Tongue (tissue), 1 donor: ENCODE measurements at regions not wholly inside any gene's neighbourhood (a gene's known extent, or its start where the extent isn't known, plus 50 kb on each side); places are given as distances from the start of the nearest gene placed in this dataset.
"Not testable (repeated sequence)": the region's sequence is repeated elsewhere in the genome, so short reads cannot be mapped to it uniquely, and the experiment has no call there.

Source experiments
- DNase-seq: peaks from one replicate; pipeline ENCODE4 v3.0.0-alpha.2; 2015

DNA sequence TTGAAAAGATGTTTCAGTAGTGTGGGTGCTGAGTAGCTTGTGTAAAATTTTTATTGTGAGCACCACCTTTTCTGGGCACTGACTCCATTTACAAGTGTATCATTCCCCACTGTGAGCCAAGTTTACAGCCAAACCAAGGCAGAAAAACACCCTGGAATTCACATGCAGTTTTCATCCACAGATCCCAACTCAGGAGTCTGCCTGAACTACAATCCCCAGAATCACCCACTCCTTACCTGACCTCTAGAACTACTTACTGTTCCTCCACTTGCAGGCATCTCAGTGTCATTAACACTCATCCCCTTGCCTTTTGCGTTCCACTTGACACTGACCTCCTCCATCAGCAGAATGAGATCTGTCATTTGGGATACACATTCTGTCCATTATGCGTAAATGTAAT, 2042.6 kb upstream of the CDH6 start:
- DNase-seq, result no peak

DNA sequence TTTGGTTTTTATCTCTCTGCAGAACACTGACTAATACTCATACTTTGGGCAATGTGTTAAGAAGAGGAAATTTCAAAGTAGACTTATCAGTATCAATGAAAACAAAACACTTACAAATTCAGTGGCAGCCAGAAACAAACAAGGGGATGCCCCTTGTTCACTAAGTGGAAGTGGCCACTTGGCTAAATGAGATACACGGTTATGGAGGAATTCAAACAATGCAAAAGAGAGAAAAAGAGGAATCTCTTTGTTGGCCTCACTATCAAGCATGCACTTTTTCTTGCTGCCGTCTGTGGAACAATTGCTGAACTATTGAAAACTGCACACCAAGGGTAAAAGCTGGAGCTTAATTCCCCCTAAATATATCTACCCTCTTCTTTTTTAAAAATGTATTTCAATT, 2044.9 kb upstream of the CDH6 start:
- DNase-seq, result no peak

DNA sequence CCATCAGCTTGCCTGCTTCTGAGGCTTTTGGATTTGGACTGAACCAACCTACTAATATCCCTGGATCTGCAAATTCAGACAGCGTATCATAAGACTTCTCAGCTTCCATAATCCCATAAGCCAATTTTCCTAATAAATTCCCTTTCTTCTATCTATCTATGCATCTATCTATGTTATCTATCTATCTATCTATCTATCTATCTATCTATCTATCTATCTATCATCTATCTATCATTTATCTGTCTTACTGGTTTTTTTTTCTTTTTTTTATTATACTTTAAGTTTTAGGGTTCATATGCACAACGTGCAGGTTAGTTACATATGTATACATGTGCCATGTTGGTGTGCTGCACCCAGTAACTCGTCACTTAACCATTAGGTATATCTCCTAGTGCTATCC, 2045.4 kb upstream of the CDH6 start:
- no peak for DNase-seq

DNA sequence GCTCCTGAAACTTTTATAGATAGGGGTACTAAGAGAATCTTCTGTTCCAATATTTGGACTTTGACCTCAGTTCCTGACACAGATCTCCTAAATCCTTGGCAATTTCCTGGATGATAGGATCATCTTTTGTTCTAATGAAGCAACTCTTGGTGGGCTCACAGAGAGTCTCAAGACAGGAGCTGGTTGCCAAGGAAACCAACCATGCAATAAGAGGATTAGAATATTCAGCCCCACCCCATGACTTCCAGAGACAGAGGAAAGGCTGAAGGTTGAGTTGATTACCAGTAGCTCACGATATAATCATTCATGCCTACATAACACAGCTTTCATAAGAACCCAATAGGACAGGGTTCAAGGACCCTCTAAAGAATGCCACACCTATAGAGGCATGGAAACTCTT, 2050.2 kb upstream of the CDH6 start:
- DNase-seq, result no peak

DNA sequence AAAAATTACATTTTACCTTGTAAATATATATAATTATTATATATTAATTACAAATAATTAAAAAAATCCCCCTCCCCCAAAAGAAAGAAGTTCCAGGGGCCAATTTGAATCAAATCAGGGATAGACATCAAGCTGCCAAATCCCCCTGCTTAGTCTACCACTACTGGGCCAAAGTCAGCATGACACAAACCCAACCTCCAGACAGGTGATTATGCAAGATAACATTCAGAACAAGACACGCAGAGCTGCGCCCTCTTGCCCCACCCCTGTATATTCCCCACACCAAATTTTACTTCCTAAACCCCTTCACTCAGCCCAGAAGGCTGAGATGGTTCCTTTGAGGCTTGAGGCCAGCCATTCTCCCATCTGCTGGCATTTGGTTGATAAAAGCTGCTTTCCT, 2059.1 kb upstream of the CDH6 start:
- DNase-seq, result no peak

DNA sequence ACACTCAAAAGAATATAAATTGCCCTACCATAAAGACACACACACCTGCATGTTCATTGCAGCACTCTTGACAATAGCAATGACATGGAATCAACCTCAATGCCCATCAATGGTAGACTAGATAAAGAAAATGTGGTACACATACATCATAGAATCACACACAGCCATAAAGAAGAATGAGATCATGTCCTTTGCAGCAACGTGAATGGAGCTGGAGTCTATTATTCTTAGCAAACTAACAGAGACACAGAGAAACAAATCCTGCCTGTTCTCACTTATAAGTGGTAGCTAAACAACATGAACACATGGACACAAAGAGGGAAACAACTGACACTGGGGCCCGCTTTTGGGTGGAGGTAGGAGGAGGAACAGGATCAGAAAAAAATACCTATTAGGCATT, 2062.2 kb upstream of the CDH6 start:
- DNase-seq, result no peak

DNA sequence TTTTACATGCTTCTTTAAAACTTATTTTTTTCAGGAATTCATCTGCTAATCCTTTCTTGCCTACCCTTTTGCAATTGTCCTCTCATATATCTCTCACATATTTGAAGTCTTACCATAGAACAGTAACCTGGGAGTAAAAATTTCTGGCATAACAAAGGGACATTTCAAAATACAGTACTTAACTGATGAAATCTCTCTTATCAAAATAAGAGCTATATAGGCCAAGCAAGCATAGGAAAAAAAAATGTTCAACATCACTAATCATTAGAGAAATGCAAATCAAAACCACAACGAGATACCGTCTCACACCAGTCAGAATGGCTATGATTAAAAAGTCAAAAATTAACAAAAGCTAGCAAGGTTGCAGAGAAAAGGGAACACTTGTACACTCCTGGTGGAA, 2062.7 kb upstream of the CDH6 start:
- no peak for DNase-seq

DNA sequence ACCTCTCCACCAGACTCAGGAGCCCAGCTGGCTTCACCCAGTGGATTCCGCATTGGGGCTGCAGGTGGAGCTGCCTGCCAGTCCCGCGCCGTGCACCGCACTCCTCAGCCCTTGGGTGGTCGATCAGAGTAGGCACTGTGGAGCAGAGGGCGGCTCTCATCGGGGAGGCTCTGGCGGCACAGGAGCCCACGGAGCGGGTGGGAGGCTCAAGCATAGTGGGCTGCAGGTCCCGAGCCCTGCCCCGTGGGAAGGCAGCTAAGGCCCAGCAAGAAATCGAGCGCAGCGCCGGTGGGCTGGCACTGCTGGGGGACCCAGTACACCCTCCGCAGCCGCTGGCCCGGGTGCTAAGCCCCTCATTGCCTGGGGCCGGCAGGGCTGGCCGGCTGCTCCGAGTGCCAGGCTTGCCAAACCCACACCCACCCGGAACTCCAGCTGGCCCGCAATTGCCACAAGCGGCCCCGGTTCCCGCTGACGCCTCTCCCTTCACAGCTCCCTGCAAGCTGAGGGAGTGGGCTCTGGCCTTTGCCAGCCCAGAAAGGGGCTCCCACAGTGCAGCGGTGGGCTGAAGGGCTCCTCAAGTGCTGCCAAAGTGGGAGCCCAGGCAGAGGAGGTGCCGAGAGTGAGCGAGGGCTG, 2065.8 kb upstream of the CDH6 start:
- DNase-seq, result not testable (repeated sequence)

DNA sequence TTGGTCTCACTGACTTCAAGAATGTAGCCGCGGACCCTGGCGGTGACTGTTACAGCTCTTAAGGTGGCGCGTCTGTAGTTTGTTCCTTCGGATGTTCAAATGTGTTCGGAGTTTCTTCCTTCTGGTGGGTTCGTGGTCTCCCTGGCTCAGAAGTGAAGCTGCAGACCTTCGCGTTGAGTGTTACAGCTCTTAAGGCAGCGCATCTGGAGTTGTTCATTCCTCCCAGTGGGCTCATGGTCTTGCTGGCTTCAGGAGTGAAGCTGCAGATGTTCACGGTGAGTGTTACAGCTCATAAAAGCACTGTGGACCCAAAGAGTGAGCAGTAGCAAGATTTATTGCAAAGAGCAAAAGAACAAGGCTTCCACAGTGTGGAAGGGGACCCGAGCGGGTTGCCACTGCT, 2067.0 kb upstream of the CDH6 start:
- DNase-seq, result not testable (repeated sequence)

DNA sequence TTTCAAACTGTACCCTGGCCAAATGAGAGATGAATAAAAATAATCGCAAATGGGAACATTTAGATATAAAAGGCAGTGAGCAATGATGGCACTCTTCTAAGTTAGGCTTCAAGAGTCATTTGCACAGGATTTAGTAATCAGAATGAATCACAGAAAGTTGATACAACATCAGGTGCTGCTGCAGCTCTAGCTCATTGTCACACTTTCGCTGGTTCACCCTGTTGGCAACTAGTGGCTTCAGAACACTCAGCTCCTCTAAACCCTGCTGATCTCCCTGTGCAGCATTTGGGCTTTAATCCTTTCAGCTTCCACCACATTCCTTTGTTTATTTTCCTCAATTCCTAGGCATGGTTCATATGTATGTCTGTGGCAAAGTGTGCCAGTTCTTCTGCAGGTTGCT, 2071.2 kb upstream of the CDH6 start:
- DNase-seq, result peak; percentile 3

DNA sequence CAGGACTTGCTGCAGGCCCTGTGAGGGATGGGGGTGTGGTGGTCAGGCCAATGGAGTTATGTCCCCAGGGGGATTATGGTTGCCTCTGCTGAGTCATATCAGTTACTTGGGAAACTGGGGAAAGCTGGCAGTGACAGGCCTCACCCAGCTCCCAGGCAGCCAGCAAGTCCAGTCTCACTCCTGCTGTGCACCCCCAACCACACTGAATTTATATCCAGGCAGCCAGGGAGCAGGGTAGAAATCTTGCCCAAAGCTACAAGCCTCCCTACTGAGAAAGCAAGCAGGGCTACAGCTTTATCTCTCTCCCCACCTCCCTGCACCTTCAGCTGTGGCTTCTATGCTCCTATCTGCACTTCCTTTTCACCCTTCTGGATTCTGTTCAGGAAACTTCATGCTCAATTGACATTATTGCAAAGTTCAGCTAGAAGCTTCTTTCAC, 2076.0 kb upstream of the CDH9 start:
- DNase-seq, result no peak

DNA sequence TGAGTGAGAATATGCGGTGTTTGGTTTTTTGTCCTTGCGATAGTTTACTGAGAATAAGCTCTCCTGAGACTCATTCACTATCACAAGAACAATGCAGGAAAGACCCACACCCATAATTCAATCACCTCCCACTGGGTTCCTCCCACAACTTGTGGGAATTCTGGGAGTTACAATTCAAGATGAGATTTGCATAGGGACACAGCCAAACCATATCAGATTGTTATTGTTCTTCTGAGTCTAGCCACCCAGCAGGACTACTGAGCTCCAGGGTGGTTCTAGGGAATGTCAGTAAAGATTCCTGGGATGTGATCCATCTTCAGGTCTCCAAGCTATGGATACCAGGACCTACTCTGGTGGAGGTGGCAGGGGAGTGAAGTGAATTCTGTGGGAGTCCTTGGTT, 2075.1 kb upstream of the CDH9 start:
- DNase-seq, result no peak

DNA sequence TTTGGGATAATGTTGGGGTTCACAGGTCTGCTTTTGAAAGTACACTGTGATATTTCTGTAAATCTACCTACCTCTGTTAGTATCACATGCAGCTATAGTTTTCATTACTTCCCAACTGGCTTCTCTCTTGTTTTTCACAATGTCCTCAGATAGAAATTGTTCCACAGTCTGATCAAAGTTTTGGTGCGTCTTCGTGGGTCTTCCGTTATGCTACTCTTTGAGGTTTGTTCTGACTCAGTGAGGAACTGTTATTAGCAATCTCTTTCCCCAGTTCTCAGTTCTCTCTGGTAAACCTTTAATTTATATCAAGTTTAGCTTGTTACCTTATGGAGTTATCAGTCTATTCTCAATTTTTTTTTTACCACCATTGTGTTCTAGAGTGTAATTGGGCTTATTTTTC, 2061.2 kb upstream of the CDH9 start:
- DNase-seq, result no peak

DNA sequence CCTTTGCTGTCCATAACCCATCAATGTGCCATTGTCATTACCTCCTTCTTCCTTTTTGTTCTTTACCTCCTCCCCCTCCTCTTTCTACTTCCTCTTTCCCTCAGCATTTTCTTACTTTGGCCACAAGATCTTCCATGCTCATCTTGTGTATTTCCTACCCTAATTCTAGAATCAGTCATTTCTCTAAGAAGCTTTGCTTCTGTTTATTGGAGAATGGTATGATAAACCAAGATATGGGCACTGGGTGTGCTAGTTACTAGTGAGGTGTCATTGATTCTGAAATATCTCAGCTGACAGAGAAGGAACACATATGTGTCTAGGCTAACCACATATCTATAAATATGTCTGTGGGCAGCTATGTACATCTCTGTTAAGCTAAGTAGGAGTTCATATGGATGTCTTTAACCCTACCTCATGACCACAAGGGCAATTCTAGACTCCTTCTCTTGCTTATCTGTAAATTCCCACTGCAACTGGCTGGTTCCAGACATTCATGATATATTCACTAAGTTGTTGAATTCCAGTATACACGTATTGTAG, 2051.3 kb upstream of the CDH9 start:
- DNase-seq, result no peak

DNA sequence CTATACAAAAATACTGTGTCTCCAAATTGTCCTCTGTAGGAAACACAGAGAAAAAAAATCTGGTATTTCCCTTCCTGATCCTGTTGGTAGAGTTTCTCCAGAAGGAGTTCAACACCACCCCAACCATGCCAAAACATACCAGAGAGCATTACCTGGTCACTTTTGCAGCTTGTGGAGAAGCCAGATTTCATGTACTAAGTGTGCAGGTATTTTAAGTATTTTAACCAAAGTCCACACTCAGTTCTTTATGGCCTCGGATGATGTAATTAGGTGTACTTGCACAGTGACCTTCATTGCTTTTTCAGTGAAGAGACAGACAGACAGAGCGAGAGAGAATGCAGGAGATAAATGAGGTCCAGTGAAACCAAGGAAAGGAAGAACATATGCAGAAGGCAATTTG, 2046.8 kb upstream of the CDH9 start:
- no peak for DNase-seq

DNA sequence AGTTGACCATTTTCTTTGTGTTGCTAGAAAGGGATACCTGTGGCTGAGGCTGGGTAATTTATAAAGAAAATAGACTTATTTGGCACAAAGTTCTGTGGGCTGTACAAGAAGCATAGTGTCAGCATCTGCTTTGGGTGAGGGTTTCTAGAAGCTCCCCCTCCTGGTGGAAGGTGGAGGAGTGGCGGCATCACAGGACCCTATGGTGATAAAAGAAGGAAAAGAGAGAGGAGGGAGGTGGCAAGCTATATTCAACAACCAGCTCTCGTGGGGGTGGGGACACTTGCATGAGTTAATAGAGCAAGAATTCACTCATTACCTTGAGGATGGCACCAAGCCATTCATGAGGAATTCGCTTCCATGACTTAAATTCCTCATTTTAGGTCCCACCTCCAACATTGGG, 2041.4 kb upstream of the CDH9 start:
- no peak for DNase-seq

DNA sequence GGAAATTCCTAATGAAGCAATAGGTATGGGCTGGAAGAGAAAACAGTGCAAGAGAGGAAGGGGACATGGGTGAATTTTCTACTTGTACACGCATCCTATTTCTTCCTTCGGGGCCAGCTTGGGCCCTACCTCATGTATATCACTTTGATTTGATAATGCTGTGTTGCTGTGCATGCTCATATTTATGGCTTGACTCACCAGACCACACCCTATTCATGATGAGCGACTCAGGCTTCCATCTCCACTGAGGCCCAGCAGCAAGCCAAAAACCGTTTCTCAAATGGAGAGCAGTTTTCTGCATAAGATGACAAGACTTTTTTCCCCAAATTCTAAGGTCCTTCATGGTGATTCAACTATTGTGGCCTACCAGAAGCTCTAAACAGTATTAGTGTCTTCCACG, 2039.1 kb upstream of the CDH9 start:
- DNase-seq, result no peak

DNA sequence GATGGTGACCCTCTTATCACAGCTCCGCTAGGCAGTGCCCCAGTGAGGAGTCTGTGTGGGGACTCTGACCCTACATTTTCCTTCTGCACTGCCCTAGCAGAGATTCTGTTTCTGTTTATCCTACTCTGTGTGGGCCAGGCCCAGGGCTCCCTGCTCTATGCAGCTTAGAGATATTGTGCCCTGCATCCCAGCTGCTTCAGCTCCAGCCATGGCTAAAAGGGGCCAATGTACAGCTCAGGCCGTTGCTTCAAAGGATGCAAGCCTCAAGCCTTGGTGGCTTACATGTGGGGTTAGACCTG, 2030.7 kb upstream of the CDH9 start:
- no peak for DNase-seq

DNA sequence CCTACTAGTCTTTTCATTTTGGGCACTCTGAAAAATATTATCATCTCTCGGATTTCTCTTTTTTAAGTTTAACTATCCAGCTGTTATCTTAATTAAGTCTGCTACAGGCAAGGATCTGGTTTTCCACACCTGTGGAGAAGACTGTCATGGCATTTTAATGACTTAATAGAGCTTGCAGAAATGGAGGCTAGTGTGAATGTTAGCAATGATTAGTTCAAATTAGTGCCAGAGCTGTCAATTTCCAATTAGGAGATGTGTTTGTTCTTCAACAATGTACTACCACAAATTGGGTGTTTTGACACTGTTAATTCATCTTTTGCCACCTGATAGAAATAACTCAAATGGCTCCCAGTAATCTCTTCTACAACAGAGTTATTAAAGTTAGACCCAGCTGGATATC, 2023.0 kb upstream of the CDH9 start:
- no peak for DNase-seq

DNA sequence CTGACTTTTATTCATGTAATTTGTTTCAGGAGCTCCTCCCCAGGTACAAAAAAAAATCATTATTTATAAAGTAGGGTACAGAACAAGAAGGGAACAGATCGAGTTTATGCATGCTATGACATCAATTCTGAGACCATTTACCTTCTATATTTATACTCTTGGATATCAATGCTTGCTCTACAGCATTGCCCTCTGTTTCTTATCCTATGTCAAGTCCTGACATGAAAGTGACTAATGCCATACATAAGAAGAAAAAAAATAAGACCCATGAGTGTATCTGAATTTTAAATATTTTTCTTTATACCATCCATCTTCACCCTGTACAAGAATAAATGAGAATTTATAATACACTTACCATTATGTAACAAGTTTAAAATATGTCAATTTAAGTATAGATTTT, 2016.3 kb upstream of the CDH9 start:
- DNase-seq, result no peak

DNA sequence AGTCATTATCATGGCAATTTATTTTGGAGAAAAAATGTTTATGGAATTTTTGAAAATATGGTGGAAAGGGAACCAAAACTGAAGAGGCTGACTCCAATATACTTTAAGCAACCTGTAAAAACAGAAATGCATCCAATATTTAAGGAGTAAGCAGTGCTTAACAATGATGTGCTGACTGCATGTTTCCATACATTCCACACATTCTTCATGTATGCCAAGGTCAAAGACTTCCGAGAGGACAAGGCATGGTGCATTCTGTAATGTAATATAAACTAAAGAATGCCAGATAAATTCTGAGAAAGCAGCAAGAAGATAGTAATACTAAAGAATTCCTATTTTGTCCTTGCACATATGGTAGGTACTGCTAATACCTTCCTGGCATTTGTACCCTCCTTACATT, 2015.9 kb upstream of the CDH9 start:
- DNase-seq, result no peak

DNA sequence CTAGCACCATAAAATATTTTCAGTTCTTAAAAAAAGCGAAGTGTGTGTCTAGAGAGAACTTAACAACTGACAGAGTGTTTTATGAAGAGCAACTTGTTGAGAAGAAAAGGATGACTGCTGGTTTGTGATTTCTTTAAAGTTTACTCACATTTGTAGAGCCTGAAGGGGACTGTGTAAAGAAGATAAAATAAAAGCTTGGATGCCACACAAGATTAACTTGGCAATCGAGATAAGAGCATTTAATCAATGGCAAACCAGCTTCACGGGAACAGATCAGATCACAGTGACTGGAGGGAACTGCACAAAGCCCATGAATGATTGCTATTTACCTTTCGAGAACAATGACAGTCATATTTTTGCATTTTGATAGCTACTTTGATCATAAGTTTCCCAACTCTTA, 2013.1 kb upstream of the CDH9 start:
- DNase-seq, result no peak

DNA sequence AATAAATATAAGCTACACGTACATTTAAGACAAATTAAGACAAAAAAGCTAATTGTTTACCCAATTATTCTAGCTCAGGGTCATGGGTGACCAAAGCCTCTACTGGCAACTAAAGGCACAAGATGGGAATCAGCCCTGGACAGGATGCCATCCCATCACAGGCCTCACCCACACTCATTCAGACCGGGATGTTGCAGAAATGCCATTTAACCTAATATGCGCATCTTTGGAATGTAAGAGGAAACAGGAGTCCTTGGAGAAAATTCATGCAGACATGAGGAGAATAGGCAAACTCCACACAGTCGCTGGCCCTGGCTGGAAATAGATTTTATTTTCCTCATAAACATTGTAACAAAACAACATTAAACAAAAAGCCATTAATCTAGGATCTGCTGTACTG, 2003.8 kb upstream of the CDH9 start:
- no peak for DNase-seq

DNA sequence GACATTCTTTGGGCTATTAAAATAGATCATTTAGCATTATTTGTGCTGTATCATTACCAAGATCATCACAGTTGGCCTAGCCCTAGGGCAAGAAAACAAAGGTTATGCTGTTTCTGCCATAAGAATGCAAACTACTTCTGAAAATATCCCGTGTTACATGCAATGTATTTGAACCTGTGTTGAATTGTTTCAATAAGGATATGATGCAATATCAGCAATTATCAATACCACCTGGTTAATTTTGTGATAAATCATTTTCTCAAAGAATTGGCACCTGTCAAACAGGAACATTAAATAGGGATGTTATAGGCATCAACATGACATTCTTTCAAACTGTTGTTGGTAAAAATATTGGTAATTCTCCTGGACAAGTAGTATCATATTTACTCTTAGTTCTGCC, 2002.0 kb upstream of the CDH9 start:
- DNase-seq, result no peak

DNA sequence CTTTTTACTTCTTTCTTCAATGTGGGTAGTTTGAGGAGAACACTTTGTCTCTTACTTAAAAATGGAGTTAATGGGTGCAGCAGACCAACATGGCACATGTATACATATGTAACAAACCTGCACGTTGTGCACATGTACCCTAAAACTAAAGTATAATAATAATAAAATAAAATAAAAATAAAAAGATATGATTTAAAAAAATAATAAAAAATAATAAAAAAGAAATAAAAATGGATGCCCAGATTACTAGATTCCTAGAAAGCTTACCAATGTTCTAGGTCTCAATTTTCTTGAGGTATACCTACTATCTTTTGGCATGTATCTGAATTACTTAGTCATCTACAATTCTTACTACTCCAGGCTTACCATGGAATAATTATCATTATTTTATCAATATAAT, 2001.6 kb upstream of the CDH9 start:
- no peak for DNase-seq
